Transverse colon (tissue), 4 donors: ENCODE measurements at regions not wholly inside any gene's neighbourhood (a gene's known extent, or its start where the extent isn't known, plus 50 kb on each side); places are given as distances from the start of the nearest gene placed in this dataset.

Experiments used
- DNase-seq: peaks from one replicate; pipeline ENCODE4 v3.0.0-alpha.2; 2019
- H3K27ac ChIP-seq, 4 donors: fragments of 200-600 bp; sonication (generic); 2 replicates each; pipeline ENCODE4 v1.5.1; 2016 to 2018; ENCODE audit warnings: inconsistent platforms in 4 of 4
- H3K27me3 ChIP-seq: fragments of 200-600 bp; sonication (generic); 2 replicates; pipeline ENCODE4 v1.5.1; 2017; ENCODE audit warnings: inconsistent platforms
- H3K36me3 ChIP-seq, 4 donors: fragments of 200-600 bp; sonication (generic); 2 replicates each; pipeline ENCODE4 v1.5.1; 2017 to 2019; ENCODE audit warnings: inconsistent platforms in 4 of 4
- H3K4me1 ChIP-seq, 4 donors: fragments of 200-600 bp; sonication (generic); 2 replicates each; pipeline ENCODE4 v1.5.1; 2017 to 2020; ENCODE audit warnings: inconsistent platforms in 4 of 4
- H3K4me3 ChIP-seq, 4 donors: fragments of 200-600 bp; sonication (generic); 1 replicate in 1 of 4; 2 replicates in 3 of 4; pipeline versions ENCODE4 v1.5.1 to v1.6.1; 2017 to 2019; ENCODE audit warnings: inconsistent platforms in 4 of 4
- H3K9me3 ChIP-seq, 2 donors: fragments of 200-600 bp; sonication (generic); 2 replicates each; pipeline ENCODE4 v1.5.1; 2017 to 2019; ENCODE audit warnings: inconsistent platforms in 2 of 2
- EP300 ChIP-seq: sonication (generic); formaldehyde crosslinking; IDR thresholded peaks from one replicate; pipeline ENCODE4 v1.6.1; 2017; ENCODE audit warnings: antibody characterized with exemption, low read depth
- POLR2A ChIP-seq: fragments of 450-650 bp; IDR thresholded peaks from one replicate; pipeline ENCODE4 v1.6.1; 2016; ENCODE audit warnings: antibody characterized with exemption, mild to moderate bottlenecking, moderate library complexity
- POLR2AphosphoS5 ChIP-seq, 3 donors: sonication (generic); formaldehyde crosslinking; IDR thresholded peaks; one replicate each; pipeline ENCODE4 v1.6.1; 2016; ENCODE audit warnings: antibody characterized with exemption in 3 of 3
- WGBS, 2 donors: methylation state at CpG; one replicate each; pipeline ENCODE4 v1.1.5; 2018; ENCODE audit warnings: low coverage in 1 of 2; 5-methylcytosine and 5-hydroxymethylcytosine counted together
- in situ Hi-C, 4 donors: fragments of 200-750 bp; cut with MboI; loops; one replicate each; pipeline versions ENCODE4 v1.15.0 to v1.15.1; 2017; ENCODE audit warnings: low sequenced_read_pairs in 3 of 4, low pct_ligation_motif_present in 1 of 4, low pct_unique_long_range_greater_than_20kb in 1 of 4
- intact Hi-C: fragments of 100-400 bp; cut with DNase I; formaldehyde crosslinking; loops from one replicate; pipeline ENCODE4 v1.15.1; 2023; ENCODE audit warnings: low total_unique reads
- TF ChIP-seq, protein P1 (sequence below), 5 experiments: fragments of 200-600 bp in 3 of 5; fragments of 450-650 bp in 2 of 5; sonication (generic) in 3 of 5; IDR thresholded peaks; 1 replicate in 2 of 5; 2 replicates in 3 of 5; pipeline ENCODE4 v1.5.1; 2016 to 2017; ENCODE audit warnings: antibody characterized with exemption in 5 of 5, inconsistent platforms in 3 of 5, mild to moderate bottlenecking in 2 of 5, moderate library complexity in 1 of 5

DNA sequence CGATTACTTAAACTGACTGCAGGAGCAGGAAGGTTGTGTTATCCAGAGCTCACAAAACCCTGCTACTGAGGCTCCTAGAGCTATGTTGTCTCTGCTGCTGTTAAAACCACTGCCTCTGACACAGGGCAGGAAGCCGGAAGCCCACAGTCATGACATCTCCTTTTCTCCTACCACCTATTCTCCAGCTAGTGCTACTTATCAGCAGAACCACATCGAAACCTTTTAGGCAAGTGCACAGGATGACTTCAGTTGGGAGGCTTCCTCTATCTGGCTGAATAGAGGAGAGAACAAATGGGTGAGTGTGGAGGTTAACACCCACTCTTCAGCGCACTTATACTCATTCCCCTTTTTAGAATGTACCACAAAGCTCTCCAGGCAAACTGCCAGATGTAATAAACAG lies 638.0 kb downstream of the OTOL1 start:
- in situ Hi-C loops: no loop called here
- H3K9me3 ChIP-seq: no peaks in the 10 kb centered on the region
- H3K36me3 ChIP-seq: no peaks in the 10 kb centered on the region
- H3K27me3 ChIP-seq: no peaks in the 10 kb centered on the region
- no peak for TF ChIP-seq POLR2AphosphoS5 (IDR thresholded peaks at IDR 0.05)
- no peak for TF ChIP-seq POLR2A
- TF ChIP-seq EP300: no peak
- TF ChIP-seq, protein P1, sequence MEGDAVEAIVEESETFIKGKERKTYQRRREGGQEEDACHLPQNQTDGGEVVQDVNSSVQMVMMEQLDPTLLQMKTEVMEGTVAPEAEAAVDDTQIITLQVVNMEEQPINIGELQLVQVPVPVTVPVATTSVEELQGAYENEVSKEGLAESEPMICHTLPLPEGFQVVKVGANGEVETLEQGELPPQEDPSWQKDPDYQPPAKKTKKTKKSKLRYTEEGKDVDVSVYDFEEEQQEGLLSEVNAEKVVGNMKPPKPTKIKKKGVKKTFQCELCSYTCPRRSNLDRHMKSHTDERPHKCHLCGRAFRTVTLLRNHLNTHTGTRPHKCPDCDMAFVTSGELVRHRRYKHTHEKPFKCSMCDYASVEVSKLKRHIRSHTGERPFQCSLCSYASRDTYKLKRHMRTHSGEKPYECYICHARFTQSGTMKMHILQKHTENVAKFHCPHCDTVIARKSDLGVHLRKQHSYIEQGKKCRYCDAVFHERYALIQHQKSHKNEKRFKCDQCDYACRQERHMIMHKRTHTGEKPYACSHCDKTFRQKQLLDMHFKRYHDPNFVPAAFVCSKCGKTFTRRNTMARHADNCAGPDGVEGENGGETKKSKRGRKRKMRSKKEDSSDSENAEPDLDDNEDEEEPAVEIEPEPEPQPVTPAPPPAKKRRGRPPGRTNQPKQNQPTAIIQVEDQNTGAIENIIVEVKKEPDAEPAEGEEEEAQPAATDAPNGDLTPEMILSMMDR (IDR thresholded peaks at IDR 0.05): no peak
- no peak overlapping the region for H3K27ac ChIP-seq
- intact Hi-C loops: no loop called here
- H3K4me1 ChIP-seq: no peaks in the 10 kb centered on the region
- DNase-seq: no peak
- H3K4me3 ChIP-seq: no peak overlapping the region
- WGBS, 2 donors: 72% methylated on average over 4 of the region's 4 CpGs

DNA sequence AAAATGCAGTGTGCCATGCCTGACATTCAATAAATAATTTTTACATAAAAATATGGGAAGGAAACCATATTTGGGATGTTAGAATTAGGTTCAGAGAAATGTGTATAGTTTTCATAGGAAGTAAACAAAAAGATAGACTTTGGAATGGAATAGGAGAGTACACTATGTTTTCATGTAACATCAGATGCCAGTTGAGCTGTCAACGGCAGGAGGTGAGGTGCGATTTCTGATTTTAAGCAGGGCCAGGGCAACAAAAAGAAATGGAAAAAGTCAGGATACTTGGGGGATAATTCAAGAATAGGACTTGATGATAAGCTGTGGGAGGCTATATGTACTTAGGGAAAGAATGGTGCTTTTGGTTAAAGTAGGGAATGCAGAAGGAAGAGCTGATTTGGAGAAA lies 639.5 kb downstream of the OTOL1 start:
- TF ChIP-seq POLR2AphosphoS5 (IDR thresholded peaks at IDR 0.05) (no peak), POLR2A (no peak), EP300 (no peak)
- TF ChIP-seq, protein P1 (IDR thresholded peaks at IDR 0.05): no peak
- in situ Hi-C loops: no loop called here
- Histone ChIP-seq H3K4me1 (peaks cover 0 to 3% (median 0%) of the 10 kb centered on the region in 4 donors), H3K27ac (no peak overlapping the region), H3K27me3 (no peaks in the 10 kb centered on the region), H3K36me3 (no peaks in the 10 kb centered on the region), H3K4me3 (no peak overlapping the region), H3K9me3 (no peaks in the 10 kb centered on the region)
- 87 to 100% methylated on average over 1 to 2 of the region's 2 CpGs for WGBS, 2 donors
- intact Hi-C loops: no loop called here
- DNase-seq: no peak

DNA sequence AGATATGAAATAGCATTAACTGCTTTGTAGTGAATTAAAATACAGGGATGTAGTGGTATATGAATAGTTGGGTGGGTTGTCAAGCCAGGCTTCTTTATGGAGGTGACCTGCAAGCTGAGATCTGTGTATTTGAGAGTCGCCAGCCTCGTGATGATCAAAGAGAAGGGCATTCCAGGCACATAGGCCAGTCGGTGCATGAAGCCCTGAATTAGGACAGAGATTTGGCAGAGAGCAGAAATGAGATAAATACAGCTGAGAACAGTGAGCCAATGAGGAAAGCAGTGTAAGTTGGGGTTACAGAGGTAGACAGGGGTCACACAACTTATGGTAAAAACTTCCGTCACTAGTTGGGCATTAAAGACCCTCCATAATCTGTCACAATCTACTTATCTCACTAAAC lies 641.9 kb downstream of the OTOL1 start:
- intact Hi-C loops: no loop called here
- no peaks in the 10 kb centered on the region for H3K9me3 ChIP-seq
- no peaks in the 10 kb centered on the region for H3K36me3 ChIP-seq
- 64 to 74% methylated on average over 3 to 4 of the region's 4 CpGs for WGBS, 2 donors
- in situ Hi-C loops: no loop called here
- no peaks in the 10 kb centered on the region for H3K27me3 ChIP-seq
- H3K4me1 ChIP-seq: peaks cover 0 to 4% (median 0%) of the 10 kb centered on the region in 4 donors
- H3K27ac ChIP-seq: no peak overlapping the region
- TF ChIP-seq, protein P1 (IDR thresholded peaks at IDR 0.05): no peak
- TF ChIP-seq POLR2AphosphoS5 (IDR thresholded peaks at IDR 0.05) (no peak), EP300 (no peak), POLR2A (no peak)
- no peak for DNase-seq
- H3K4me3 ChIP-seq: no peak overlapping the region

DNA sequence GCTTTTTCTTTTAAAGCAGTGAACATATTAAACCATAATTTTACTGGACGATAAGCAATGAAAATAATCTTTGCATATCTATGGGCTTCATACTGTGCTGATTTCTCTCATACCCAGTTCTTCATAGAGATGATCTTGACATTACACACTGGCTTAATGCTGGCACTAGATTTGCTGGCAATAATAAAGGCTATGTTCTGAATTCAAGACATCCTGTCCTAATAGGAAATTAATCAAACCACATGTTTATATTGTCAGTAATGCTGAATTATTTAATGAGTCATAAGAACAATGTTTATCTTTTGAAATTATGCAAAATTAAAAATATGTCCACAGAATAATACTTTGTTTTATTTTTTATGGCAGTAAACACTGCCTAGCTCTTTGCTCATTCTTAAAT lies 643.2 kb downstream of the OTOL1 start:
- DNase-seq: no peak
- in situ Hi-C loops (no loop called here), intact Hi-C loops (no loop called here)
- Histone ChIP-seq H3K27ac (no peak overlapping the region), H3K27me3 (no peaks in the 10 kb centered on the region), H3K4me1 (peaks cover 0 to 4% (median 0%) of the 10 kb centered on the region in 4 donors), H3K9me3 (no peaks in the 10 kb centered on the region), H3K36me3 (no peaks in the 10 kb centered on the region), H3K4me3 (no peak overlapping the region)
- TF ChIP-seq EP300 (no peak), POLR2A (no peak), POLR2AphosphoS5 (IDR thresholded peaks at IDR 0.05) (no peak)
- TF ChIP-seq, protein P1 (IDR thresholded peaks at IDR 0.05): no peak
- 38 to 57% methylated on average over 1 of the region's 1 CpG for WGBS, 2 donors
